ENCODE measurements at regions not wholly inside any gene's neighbourhood (a gene's known extent, or its start where the extent isn't known, plus 50 kb on each side); places are given as distances from the start of the nearest gene placed in this dataset.
"Not testable (repeated sequence)": the region's sequence is repeated elsewhere in the genome, so short reads cannot be mapped to it uniquely, and the experiment has no call there.

GRCh38 chr6:82617648-82618047, 254.0 kb downstream of the TPBG start:
- H3K4me3 ChIP-seq: no peak overlapping the region
- no peak overlapping the region for H3K27ac ChIP-seq

GRCh38 chr6:82619573-82619972, 256.0 kb downstream of the TPBG start:
- Histone ChIP-seq H3K27me3 (no peaks in the 10 kb centered on the region), H3K4me1 (no peaks in the 10 kb centered on the region), H3K9me3 (peaks cover 6% of the 10 kb centered on the region), H3K36me3 (no peaks in the 10 kb centered on the region), H3K4me3 (no peak overlapping the region), H3K27ac (no peak overlapping the region)
- no peak for DNase-seq (ENCODE audit: low spot score in 2 of 2)
- TF ChIP-seq EP300 (IDR thresholded peaks at IDR 0.05) (no peak), POLR2A (IDR thresholded peaks at IDR 0.05) (no peak), POLR2AphosphoS5 (IDR thresholded peaks at IDR 0.05) (no peak)
- TF ChIP-seq, protein P1, sequence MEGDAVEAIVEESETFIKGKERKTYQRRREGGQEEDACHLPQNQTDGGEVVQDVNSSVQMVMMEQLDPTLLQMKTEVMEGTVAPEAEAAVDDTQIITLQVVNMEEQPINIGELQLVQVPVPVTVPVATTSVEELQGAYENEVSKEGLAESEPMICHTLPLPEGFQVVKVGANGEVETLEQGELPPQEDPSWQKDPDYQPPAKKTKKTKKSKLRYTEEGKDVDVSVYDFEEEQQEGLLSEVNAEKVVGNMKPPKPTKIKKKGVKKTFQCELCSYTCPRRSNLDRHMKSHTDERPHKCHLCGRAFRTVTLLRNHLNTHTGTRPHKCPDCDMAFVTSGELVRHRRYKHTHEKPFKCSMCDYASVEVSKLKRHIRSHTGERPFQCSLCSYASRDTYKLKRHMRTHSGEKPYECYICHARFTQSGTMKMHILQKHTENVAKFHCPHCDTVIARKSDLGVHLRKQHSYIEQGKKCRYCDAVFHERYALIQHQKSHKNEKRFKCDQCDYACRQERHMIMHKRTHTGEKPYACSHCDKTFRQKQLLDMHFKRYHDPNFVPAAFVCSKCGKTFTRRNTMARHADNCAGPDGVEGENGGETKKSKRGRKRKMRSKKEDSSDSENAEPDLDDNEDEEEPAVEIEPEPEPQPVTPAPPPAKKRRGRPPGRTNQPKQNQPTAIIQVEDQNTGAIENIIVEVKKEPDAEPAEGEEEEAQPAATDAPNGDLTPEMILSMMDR (IDR thresholded peaks at IDR 0.05): no peak

More at GRCh38 chr6:82617648-82618047, 254.0 kb downstream of the TPBG start:
- Histone ChIP-seq H3K36me3 (no peaks in the 10 kb centered on the region), H3K9me3 (peaks cover 6% of the 10 kb centered on the region), H3K4me1 (no peaks in the 10 kb centered on the region), H3K27me3 (no peaks in the 10 kb centered on the region)
- no peak for DNase-seq (ENCODE audit: low spot score in 2 of 2)
- TF ChIP-seq POLR2AphosphoS5 (IDR thresholded peaks at IDR 0.05) (no peak), EP300 (IDR thresholded peaks at IDR 0.05) (no peak), POLR2A (IDR thresholded peaks at IDR 0.05) (no peak)
- TF ChIP-seq, protein P1 (IDR thresholded peaks at IDR 0.05): no peak

DNA sequence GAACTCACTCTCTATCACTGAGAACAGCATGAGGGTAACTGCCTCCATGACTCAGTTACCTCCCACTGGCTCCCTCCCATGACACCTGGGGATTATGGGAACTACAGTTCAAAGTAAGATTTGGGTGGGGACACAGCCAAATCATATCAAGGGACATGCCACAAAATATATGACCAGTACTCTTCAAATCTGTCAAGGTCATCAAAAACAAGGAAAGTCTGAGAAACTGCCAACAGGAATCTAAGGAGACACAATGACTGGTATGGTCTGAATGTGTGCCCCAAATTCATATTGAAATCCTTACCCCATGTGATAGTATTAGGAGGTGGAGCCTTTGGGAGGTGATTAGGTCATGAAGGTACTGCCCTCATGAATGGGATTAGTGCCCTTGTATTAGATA, 258.8 kb downstream of the TPBG start:
- no peak overlapping the region for H3K27ac ChIP-seq
- H3K9me3 ChIP-seq: peaks cover 6% of the 10 kb centered on the region
- no peaks in the 10 kb centered on the region for H3K27me3 ChIP-seq
- DNase-seq (ENCODE audit: low spot score in 2 of 2): no peak
- no peaks in the 10 kb centered on the region for H3K36me3 ChIP-seq
- no peaks in the 10 kb centered on the region for H3K4me1 ChIP-seq
- no peak for TF ChIP-seq POLR2AphosphoS5 (IDR thresholded peaks at IDR 0.05)
- TF ChIP-seq EP300 (IDR thresholded peaks at IDR 0.05): no peak
- TF ChIP-seq, protein P1 (IDR thresholded peaks at IDR 0.05): no peak
- TF ChIP-seq POLR2A (IDR thresholded peaks at IDR 0.05): no peak
- no peak overlapping the region for H3K4me3 ChIP-seq

- no peaks in the 10 kb centered on the region for H3K4me1 ChIP-seq
- no peak overlapping the region for H3K4me3 ChIP-seq
- WGBS: 61% methylated on average over 3 of the region's 3 CpGs
- no peaks in the 10 kb centered on the region for H3K36me3 ChIP-seq
- DNase-seq (ENCODE audit: low spot score in 2 of 2): no peak
- TF ChIP-seq POLR2AphosphoS5 (IDR thresholded peaks at IDR 0.05): no peak
- no peak for TF ChIP-seq POLR2A (IDR thresholded peaks at IDR 0.05)
- TF ChIP-seq EP300 (IDR thresholded peaks at IDR 0.05): no peak
- TF ChIP-seq, protein P1 (IDR thresholded peaks at IDR 0.05): no peak
- no peaks in the 10 kb centered on the region for H3K27me3 ChIP-seq
- H3K9me3 ChIP-seq: peaks cover 6% of the 10 kb centered on the region
- H3K27ac ChIP-seq: no peak overlapping the region
These were observed 260.6 kb downstream of the TPBG start for GRCh38 chr6:82624251-82624650.

DNA sequence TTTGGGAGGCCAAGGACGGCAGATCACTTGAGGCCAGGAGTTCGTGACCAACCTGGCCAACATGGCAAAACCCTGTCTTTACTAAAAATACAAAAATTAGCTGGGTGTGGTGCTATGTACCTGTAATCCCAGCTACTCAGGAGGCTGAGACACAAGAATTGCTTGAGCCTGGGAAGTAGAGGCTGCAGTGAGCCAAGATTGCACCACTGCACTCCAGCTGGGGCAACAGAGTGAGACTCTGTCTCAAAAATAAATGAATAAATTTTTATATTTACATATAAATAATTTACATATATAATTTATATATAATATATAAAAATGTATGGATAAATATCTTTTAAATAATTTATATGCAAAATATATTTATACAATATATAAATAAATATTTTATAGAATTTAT, 263.3 kb downstream of the TPBG start:
- 89% methylated on average over 2 of the region's 2 CpGs for WGBS
- H3K27me3 ChIP-seq; DNase-seq (ENCODE audit: low spot score in 2 of 2); H3K4me3 ChIP-seq; H3K27ac ChIP-seq; H3K9me3 ChIP-seq; H3K4me1 ChIP-seq; H3K36me3 ChIP-seq: not testable (repeated sequence)

DNA sequence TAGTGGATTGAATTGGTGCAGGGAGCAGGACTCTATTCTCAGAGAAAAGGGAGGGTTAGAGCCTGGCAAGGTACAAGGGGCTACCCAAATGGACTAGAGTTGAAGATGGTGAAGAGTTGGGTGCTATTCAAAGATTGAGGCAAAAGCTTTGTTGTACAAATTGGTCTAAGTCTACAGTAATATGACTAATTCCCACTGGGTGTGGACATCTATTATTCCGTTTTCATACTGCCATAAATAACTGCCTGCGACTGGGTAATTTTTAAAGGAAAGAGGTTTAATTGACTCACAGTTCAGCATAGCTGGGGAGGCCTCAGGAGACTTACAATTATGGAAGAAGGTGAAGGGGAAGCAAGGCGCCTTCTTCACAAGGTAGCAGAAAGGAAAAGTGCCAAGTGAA, 266.3 kb downstream of the TPBG start:
- H3K27ac ChIP-seq: no peak overlapping the region
- H3K27me3 ChIP-seq: no peaks in the 10 kb centered on the region
- no peak overlapping the region for H3K4me3 ChIP-seq
- TF ChIP-seq EP300 (IDR thresholded peaks at IDR 0.05): no peak
- TF ChIP-seq POLR2AphosphoS5 (IDR thresholded peaks at IDR 0.05): no peak
- TF ChIP-seq POLR2A (IDR thresholded peaks at IDR 0.05): no peak
- TF ChIP-seq, protein P1 (IDR thresholded peaks at IDR 0.05): no peak
- no peaks in the 10 kb centered on the region for H3K9me3 ChIP-seq
- WGBS: 69% methylated on average over 3 of the region's 3 CpGs
- DNase-seq (ENCODE audit: low spot score in 2 of 2): no peak
- H3K36me3 ChIP-seq: no peaks in the 10 kb centered on the region
- H3K4me1 ChIP-seq: no peaks in the 10 kb centered on the region

All from suprapubic skin (tissue), 4 donors.